HepG2 (cell line): ENCODE measurements at regions not wholly inside any gene's neighbourhood (a gene's known extent, or its start where the extent isn't known, plus 50 kb on each side); places are given as distances from the start of the nearest gene placed in this dataset.

ENCODE experiments used
- ATAC-seq: fragments of 200-7000 bp; cut with Tn5 transposase; 3 replicates; pipeline ENCODE4 v1.9.1; 2020; ENCODE audit warnings: mild to moderate bottlenecking, moderate library complexity
- BruUV-seq: library from RNA; stranded (reverse); fragments of 400-500 nt; replicated peaks from 2 replicates; lab custom pipeline; 2021; lab: Mats Ljungman, UMichigan
- CTCF ChIA-PET: fragments of 300-600 bp; formaldehyde crosslinking; extraction: SDS; loops from one replicate; lab custom pipeline; 2021; ENCODE audit warnings: low total read pairs, inconsistent platforms, low intra/inter-chr PET ratio; lab: Yijun Ruan, JAX
- POLR2A ChIA-PET: fragments of 350-600 bp; sonication (Branson Sonifier 250); formaldehyde crosslinking; loops from one replicate; lab custom pipeline; 2020; ENCODE audit warnings: antibody characterized with exemption, inconsistent platforms; lab: Yijun Ruan, JAX
- DNase-seq: peaks from one replicate; pipeline ENCODE4 v3.0.0-alpha.2; 2015; ENCODE audit warnings: low spot score
- FAIRE-seq: peaks from 3 replicates; lab custom pipeline; 2011; peaks lifted over from hg19 to GRCh38; lab: Jason Lieb, UNC
- H2AFZ ChIP-seq: one replicate; pipeline ENCODE4 v1.6.1; 2011; ENCODE audit warnings: low read length, inconsistent platforms
- H3K27ac ChIP-seq: fragments of 300-600 bp; 3 replicates; pipeline ENCODE4 v1.8.0; 2011; ENCODE audit warnings: mixed run types, mild to moderate bottlenecking, mixed read lengths, low read length, inconsistent platforms; ENCODE audit not compliant: insufficient read depth; ENCODE audit errors: extremely low read length
- H3K27me3 ChIP-seq, 2 experiments: fragments of 200-600 bp in 1 of 2; 2 replicates in 1 of 2; 3 replicates in 1 of 2; pipeline versions ENCODE4 v1.6.0 to v1.8.0; 2011; ENCODE audit warnings: low read length in 2 of 2, mild to moderate bottlenecking in 2 of 2, moderate library complexity in 2 of 2, inconsistent platforms in 1 of 2; ENCODE audit not compliant: insufficient read depth in 2 of 2, control insufficient read depth in 1 of 2
- H3K36me3 ChIP-seq, 2 experiments: fragments of 200-600 bp in 1 of 2; replicated peaks in 1 of 2; 2 replicates in 1 of 2; 3 replicates in 1 of 2; pipeline versions ENCODE4 v1.5.1 to v1.8.0; 2011; ENCODE audit warnings: low read length in 2 of 2, inconsistent platforms in 1 of 2; ENCODE audit not compliant: insufficient read depth in 2 of 2, control insufficient read depth in 1 of 2
- H3K4me1 ChIP-seq: 2 replicates; pipeline ENCODE4 v1.5.1; 2012; ENCODE audit warnings: low read length, inconsistent platforms; ENCODE audit not compliant: insufficient read depth
- H3K4me2 ChIP-seq: 2 replicates; pipeline ENCODE4 v1.6.0; 2011; ENCODE audit warnings: low read depth, low read length, inconsistent platforms
- H3K4me3 ChIP-seq, 3 experiments: fragments of 200-600 bp in 1 of 3; sonication (generic), shearing (Covaris generic) in 1 of 3; replicated peaks in 1 of 3; 2 replicates each; pipeline ENCODE4 v1.5.1; 2011 to 2016; ENCODE audit warnings: low read length in 3 of 3, inconsistent platforms in 2 of 3, low read depth in 2 of 3, mild to moderate bottlenecking in 2 of 3, control low read depth in 1 of 3, mixed read lengths in 1 of 3; ENCODE audit not compliant: insufficient read depth in 1 of 3
- H3K79me2 ChIP-seq: one replicate; pipeline ENCODE4 v1.6.1; 2011; ENCODE audit warnings: low read length, inconsistent platforms; ENCODE audit not compliant: insufficient read depth
- H3K9ac ChIP-seq: 2 replicates; pipeline ENCODE4 v1.6.0; 2011; ENCODE audit warnings: mild to moderate bottlenecking, low read depth, low read length, inconsistent platforms; ENCODE audit not compliant: insufficient read depth
- H3K9me3 ChIP-seq: 2 replicates; pipeline ENCODE4 v1.5.1; 2012; ENCODE audit warnings: mild to moderate bottlenecking, low read length
- H4K20me1 ChIP-seq: 2 replicates; pipeline ENCODE4 v1.6.0; 2011; ENCODE audit warnings: inconsistent platforms, mild to moderate bottlenecking, low read length, moderate library complexity; ENCODE audit not compliant: insufficient read depth
- CHD2 ChIP-seq: IDR thresholded peaks from 2 replicates; pipeline ENCODE4 v1.6.1; 2011; ENCODE audit warnings: low read depth, low read length, improper control_type of control experiment
- PCBP2 ChIP-seq: fragments of 200-400 bp; formaldehyde crosslinking; optimal IDR thresholded peaks from 2 replicates; pipeline ENCODE3; 2018; ENCODE audit warnings: low read length, low read depth; ENCODE audit not compliant: poor library complexity, severe bottlenecking
- SRSF1 ChIP-seq: fragments of 200-400 bp; formaldehyde crosslinking; optimal IDR thresholded peaks from 2 replicates; pipeline ENCODE3; 2017; ENCODE audit warnings: mild to moderate bottlenecking, low read depth, low read length, moderate library complexity
- ZBTB1 ChIP-seq: sonication (generic); formaldehyde crosslinking; IDR thresholded peaks from 2 replicates; pipeline ENCODE4 v1.4.0; 2020; ENCODE audit warnings: missing genetic modification reagents, borderline replicate concordance
- ZNF616 ChIP-seq: sonication (generic); formaldehyde crosslinking; IDR thresholded peaks from 2 replicates; pipeline ENCODE4 v1.5.0; 2020; ENCODE audit warnings: low read depth, mild to moderate bottlenecking, missing genetic modification reagents
- ZNF790 ChIP-seq: sonication (generic); formaldehyde crosslinking; IDR thresholded peaks from 2 replicates; pipeline ENCODE4 v1.8.0; 2022; ENCODE audit warnings: missing genetic modification reagents, mild to moderate bottlenecking, borderline replicate concordance
- WGBS: methylation state at CpG from one replicate; pipeline ENCODE4 v1.1.6; 2017; ENCODE audit warnings: low lambda C conversion rate; 5-methylcytosine and 5-hydroxymethylcytosine counted together
- in situ Hi-C: cut with HindIII; loops from 2 replicates; pipeline ENCODE4 v1.10.0; 2017; ENCODE audit warnings: low pct_unique_long_range_greater_than_20kb; ENCODE audit not compliant: extremely low pct_ligation_motif_present
- intact Hi-C: fragments of 100-400 bp; cut with micrococcal nuclease; formaldehyde crosslinking; loops from one replicate; pipeline ENCODE4 v1.10.0; 2022; ENCODE audit not compliant: unreplicated experiment
- TF ChIP-seq, protein P1 (sequence below): sonication (generic); formaldehyde crosslinking; IDR thresholded peaks from 2 replicates; pipeline ENCODE4 v1.4.0; 2020; ENCODE audit warnings: low read depth, mild to moderate bottlenecking, missing genetic modification reagents

DNA sequence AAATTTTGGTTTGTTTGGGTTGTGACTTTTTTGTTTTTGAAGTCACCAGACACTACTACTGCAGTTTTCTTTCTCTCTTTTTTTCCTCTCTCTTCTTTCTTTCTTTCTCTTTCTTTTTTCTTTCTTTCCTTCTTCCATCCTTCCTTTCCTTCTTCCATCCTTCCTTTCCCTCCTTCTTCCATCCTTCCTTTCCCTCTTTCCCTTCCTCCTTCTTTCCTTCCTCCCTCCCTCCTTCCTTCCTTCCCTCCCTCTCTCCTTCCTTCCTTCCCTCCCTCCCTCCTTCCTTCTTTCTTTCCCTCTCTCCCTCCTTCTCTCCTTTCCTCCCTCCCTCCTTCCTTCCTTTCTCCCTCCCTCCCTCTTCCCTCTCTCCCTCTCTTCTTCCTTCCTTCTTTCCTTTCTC, 230.3 kb upstream of the TYRP1 start:
- H3K9ac ChIP-seq, result no peak overlapping the region
- H3K79me2 ChIP-seq, result no peaks in the 10 kb centered on the region
- CTCF ChIA-PET, result no interaction called here
- H3K9me3 ChIP-seq, result no peaks in the 10 kb centered on the region
- H3K27ac ChIP-seq, result no peak overlapping the region
- no peak for FAIRE-seq
- no TSS peak for BruUV-seq
- TF ChIP-seq ZNF616, result no peak
- TF ChIP-seq CHD2, result no peak
- TF ChIP-seq, protein P1, sequence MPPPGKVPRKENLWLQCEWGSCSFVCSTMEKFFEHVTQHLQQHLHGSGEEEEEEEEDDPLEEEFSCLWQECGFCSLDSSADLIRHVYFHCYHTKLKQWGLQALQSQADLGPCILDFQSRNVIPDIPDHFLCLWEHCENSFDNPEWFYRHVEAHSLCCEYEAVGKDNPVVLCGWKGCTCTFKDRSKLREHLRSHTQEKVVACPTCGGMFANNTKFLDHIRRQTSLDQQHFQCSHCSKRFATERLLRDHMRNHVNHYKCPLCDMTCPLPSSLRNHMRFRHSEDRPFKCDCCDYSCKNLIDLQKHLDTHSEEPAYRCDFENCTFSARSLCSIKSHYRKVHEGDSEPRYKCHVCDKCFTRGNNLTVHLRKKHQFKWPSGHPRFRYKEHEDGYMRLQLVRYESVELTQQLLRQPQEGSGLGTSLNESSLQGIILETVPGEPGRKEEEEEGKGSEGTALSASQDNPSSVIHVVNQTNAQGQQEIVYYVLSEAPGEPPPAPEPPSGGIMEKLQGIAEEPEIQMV (CRISPR knock-in tag), result no peak
- no peak for TF ChIP-seq SRSF1
- no peak for TF ChIP-seq ZNF790 (CRISPR knock-in tag)
- peak; percentile 41 for TF ChIP-seq PCBP2
- TF ChIP-seq, all 625 proteins: peak for 1
- no peaks in the 10 kb centered on the region for H3K27me3 ChIP-seq
- POLR2A ChIA-PET, result no interaction called here
- ATAC-seq, result no peak
- no peak overlapping the region for H3K4me2 ChIP-seq
- H3K4me3 ChIP-seq, result no peak overlapping the region
- H2AFZ ChIP-seq, result no peak overlapping the region
- in situ Hi-C loops, result no loop called here
- H3K4me1 ChIP-seq, result no peaks in the 10 kb centered on the region
- H4K20me1 ChIP-seq, result no peaks in the 10 kb centered on the region
- H3K36me3 ChIP-seq, result no peaks in the 10 kb centered on the region
- no peak for DNase-seq
- intact Hi-C loops, result no loop called here

DNA sequence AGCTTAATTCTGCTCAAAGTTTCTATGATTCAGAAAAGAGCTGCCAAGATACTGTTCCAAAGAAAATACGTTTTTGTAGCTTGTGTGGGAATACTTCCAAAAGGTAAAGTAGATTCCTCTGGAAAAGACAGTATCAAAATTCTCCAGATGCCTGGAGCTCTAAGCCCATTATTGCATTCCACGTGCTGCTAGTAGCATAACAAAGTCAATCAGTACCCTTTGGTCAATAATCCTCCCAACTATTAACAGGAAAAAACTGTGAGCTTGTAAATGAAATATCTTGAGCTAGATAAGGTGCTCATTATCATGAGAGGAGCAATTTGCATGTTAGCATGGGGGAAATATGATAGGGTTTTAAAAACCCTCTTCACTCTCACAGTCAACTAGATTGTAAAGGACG, 229.5 kb upstream of the TYRP1 start:
- POLR2A ChIA-PET, result no interaction called here
- 1% methylated on average over 3 of the region's 3 CpGs for WGBS
- no peak for TF ChIP-seq ZBTB1 (CRISPR knock-in tag)
- H3K4me2 ChIP-seq, result no peak overlapping the region
- no TSS peak for BruUV-seq
- H3K4me3 ChIP-seq, result no peak overlapping the region
- no peaks in the 10 kb centered on the region for H3K4me1 ChIP-seq
- in situ Hi-C loops, result no loop called here
- no peaks in the 10 kb centered on the region for H3K27me3 ChIP-seq
- H3K9ac ChIP-seq, result no peak overlapping the region
- H2AFZ ChIP-seq, result no peak overlapping the region
- ATAC-seq (no peak), FAIRE-seq (no peak), DNase-seq (no peak)
- H3K79me2 ChIP-seq, result no peaks in the 10 kb centered on the region
- H3K36me3 ChIP-seq, result no peaks in the 10 kb centered on the region
- CTCF ChIA-PET, result no interaction called here
- H4K20me1 ChIP-seq, result no peaks in the 10 kb centered on the region
- no peaks in the 10 kb centered on the region for H3K9me3 ChIP-seq
- no peak overlapping the region for H3K27ac ChIP-seq
- intact Hi-C loops, result no loop called here
